SH-SY5Y (cell line): ENCODE measurements at regions not wholly inside any gene's neighbourhood (a gene's known extent, or its start where the extent isn't known, plus 50 kb on each side); places are given as distances from the start of the nearest gene placed in this dataset.

Source experiments
- GATA2 ChIP-seq: IDR thresholded peaks from 2 replicates; pipeline ENCODE4 v1.6.1; 2011; ENCODE audit warnings: mild to moderate bottlenecking, low read depth, low read length
- GATA3 ChIP-seq: IDR thresholded peaks from 2 replicates; pipeline ENCODE4 v1.6.1; 2011; ENCODE audit warnings: low read depth, mild to moderate bottlenecking, low read length, moderate library complexity

GRCh38 chr6:130692659-130693058 is 134.5 kb upstream of the SMLR1 start:
- TF ChIP-seq GATA2 (no peak), GATA3 (no peak)
